GM19452 (cell line): ENCODE measurements at regions not wholly inside any gene's neighbourhood (a gene's known extent, or its start where the extent isn't known, plus 50 kb on each side); places are given as distances from the start of the nearest gene placed in this dataset.

Experiments
- ATAC-seq: cut with Tn5 transposase; IDR thresholded peaks from one replicate; pipeline ENCODE4 v1.9.1; 2021; ENCODE audit not compliant: unreplicated experiment

- no peak for ATAC-seq
These were observed 1958.7 kb upstream of the IGFBP7 start for GRCh38 chr4:59068722-59069418.

GRCh38 chr4:59086410-59086809 lies 1976.2 kb upstream of the IGFBP7 start:
- ATAC-seq = no peak

DNA sequence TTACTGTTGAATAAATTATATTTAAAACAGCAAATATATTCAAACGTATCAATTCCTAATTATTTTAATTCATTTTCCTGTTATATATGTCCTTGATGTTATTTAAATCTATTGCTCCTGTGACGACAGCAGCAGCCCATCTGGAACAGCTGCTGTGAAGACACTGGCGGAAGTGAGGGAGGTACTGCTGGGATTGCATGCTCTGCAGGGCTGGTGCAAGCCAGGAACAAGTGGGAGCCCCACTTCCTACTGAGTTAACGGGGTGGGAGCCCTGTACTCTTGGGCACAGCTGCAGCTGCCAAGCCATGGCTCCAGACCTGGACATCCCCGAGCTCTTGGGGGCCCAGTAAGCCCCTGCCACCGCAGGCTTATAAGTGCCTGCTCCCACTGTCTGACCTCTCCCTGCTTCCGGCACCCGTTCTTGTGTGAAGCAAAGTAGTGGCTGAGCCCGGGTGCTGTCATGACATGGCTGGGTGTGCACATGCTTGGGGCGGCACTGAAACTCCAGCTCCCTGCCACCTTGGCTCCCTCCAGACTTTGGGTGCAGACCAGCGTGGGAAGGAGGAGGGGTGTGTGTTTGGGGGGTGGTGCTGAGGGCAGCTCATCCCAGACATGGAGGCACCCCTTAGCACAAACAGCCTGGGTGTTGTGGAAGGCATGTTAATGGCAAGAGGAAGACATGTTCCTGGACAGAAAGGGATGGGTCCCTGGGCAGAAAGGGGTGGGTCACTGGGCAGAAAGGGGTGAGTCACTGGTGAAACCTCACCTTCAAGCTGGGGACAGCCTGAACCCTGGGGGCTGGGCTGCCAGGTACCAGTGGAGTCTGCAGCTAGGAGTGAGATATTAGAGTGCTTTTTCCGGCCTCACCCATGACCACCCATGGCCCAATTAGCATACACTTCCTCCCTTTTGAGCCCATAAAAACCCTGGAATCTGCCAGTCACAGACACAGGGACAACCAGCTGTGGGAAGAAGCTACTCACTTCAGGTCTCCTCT lies 1981.3 kb upstream of the IGFBP7 start:
- ATAC-seq = no peak

DNA sequence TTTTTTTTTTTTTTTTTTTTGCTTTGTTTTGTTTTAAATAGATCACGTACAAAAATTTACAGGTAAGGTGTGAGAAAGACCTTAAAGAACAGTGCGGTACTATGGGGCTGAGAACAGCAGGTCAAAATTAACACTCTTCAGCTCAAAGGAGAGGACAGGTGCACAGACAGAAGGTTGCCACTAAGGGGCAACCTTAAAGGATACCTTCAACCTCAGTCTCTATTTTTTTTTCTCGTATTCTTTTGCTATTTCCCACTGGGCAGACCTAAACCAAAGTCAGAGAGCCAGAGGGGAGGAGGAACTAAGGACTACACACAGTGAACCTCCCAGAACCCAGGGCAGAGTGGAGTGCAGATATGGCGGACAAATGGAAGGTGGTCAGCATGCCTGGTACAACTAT lies 1984.3 kb upstream of the IGFBP7 start:
- no peak for ATAC-seq

DNA sequence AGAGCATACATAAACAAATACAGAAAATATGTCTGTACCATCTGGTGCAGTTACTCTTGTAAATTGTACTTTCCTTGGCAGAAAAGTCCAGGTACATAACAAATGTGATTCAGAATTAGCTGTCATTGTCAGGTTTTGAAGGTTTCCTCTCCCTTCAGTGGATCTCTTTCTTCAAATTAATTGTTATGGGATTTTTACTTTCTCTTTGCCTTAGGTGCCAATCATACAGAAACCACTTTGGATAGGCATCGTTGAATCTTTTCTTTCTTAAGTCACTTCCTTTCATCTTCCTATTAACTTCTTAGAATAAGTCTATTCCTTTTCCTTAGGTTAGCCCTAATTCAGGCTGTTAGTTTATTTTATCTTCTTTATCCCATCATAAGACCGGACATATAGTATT lies 1992.1 kb upstream of the IGFBP7 start:
- no peak for ATAC-seq

DNA sequence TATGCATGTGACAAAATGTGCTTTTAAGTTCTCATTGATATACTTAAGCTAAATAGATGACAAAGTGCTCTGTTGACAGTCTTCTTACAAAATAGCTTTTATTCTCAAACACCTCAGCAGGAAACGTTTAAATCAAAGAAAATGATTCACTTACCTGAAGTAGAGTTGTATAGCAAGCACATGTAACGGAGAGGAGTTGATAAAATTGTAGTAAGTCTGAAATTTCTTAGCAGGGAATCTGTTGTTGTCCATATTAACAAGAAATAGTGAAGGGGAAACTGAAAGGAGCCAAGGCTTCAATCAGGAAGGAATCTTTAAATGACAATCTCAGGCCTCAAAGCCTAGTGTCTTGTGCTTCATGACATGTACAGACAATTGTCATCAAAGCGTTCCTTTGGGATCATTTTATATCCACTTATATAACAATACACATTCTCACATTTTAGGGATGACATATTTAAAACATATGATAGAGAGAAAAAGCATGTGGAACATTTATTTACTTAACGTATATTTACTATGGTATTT lies 2010.2 kb upstream of the IGFBP7 start:
- no peak for ATAC-seq

DNA sequence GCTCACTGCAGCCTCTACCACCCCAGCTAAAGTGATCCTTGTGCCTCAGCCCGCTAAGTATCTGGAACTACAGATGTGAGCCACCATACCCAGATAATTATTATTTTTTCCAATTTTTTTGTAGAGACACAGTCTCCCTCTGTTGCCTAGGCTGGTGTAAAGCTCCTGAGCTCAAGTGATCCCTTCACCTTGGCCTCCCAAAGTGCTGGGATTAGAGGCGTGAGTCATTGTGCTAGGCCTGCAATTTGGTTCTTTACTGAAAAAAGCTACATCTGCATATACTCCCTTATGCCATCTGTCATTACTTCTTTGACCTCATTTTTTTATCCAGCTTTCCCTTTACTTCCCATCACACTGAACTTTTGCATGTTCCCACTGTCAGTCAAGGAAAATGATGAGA lies 2012.4 kb upstream of the IGFBP7 start:
- no peak for ATAC-seq

DNA sequence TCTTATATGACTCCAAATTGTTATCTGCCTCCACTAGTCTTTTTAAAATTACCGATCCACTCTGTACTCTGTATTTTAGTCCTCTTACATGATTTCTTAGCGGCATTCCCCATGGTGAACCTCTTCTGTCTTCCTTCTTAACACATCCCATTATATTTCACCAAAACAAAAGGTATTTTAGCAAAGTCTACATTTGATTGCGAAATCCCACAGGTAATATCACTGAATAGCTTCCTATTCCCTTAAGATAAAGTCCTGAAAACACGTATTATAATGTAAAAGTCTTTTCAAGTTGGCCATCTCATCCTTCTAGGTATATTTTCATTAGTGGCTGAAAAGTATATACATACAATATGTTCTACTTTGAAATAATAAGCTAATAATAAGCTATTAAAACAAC lies 2016.0 kb upstream of the IGFBP7 start:
- no peak for ATAC-seq

DNA sequence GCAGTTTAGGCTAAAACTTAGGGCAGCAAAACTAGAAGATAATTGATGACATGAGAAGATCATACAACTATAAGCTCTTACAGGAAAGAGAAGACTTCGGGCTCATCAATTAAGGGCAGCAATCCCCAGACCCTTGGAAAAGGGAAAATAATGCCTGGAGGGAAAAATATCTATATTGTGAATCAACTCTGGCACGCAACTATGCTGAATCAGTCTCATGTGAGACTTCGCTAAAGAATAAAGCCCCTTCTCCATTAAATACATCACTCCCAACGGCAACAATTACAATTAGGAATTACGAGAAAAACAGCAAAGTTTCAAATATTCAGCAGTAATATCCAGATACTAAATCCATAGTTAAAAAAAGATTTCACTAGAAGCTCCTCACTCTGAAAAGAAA lies 2016.8 kb upstream of the IGFBP7 start:
- no peak for ATAC-seq

DNA sequence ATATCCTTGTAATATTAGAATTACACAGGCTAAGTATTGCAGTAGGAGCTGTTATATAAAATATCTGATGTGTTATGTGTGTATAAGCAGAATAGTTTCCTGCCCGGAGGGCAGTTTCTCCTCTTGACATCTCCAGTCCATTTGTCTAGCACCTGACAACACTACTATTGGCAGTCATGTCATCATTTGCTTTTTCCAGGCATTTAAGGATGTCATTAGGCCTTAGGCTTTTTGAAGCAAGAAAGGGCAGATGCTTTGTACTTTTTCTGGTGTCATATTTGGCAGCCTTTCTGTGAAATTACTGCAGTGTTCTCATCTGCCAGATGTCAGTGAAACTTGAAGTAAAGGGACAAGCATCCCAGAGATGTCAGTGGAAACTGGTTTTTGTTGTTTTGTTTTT lies 2017.6 kb upstream of the IGFBP7 start:
- ATAC-seq = no peak

GRCh38 chr4:59135248-59135985 lies 2025.2 kb upstream of the IGFBP7 start:
- no peak for ATAC-seq

DNA sequence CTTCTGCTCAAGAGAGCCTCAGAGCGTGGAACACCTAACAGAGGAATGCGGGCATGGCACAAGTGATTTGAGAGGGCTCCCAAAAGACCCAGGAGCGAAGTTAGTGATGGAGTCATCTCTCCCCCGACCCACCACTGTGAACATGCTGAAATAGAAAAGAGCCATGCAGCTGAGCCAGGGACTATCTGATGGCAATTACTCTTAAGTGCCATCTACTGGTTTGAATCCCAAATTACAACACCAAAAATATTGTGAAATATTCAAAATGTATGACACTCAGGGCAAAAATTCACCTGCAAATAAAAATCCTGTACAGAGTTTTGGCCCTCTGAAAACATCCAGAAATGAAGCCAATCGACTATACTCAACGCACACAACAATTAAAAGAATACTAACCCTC lies 2038.9 kb upstream of the ADGRL3 start:
- ATAC-seq = no peak

GRCh38 chr4:59175617-59176016 lies 2024.5 kb upstream of the ADGRL3 start:
- ATAC-seq = no peak

- no peak for ATAC-seq
These were observed 2020.8 kb upstream of the ADGRL3 start for GRCh38 chr4:59179372-59179771.

DNA sequence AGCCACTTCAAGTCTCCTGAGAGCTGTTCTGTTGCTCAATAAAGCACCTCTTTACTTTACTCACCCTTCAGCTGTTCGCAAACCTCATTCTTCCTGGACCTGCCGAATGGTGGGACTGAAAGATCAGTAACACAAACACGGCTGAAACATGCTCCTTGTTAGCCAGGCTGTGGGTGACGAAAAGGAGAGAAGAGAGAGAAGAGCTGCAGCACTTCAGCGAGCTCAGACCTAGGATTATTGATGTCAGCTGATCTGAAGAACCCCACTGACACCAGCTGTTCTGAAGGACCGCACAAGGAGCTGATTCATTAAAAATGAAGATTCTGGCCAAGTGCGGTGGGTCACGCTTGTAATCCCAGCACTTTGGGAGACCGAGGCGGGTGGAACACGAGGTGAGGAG lies 2020.0 kb upstream of the ADGRL3 start:
- ATAC-seq = no peak

- no peak for ATAC-seq
These were observed 2019.2 kb upstream of the ADGRL3 start for GRCh38 chr4:59180969-59181368.

GRCh38 chr4:59195839-59196238 lies 2004.3 kb upstream of the ADGRL3 start:
- no peak for ATAC-seq

DNA sequence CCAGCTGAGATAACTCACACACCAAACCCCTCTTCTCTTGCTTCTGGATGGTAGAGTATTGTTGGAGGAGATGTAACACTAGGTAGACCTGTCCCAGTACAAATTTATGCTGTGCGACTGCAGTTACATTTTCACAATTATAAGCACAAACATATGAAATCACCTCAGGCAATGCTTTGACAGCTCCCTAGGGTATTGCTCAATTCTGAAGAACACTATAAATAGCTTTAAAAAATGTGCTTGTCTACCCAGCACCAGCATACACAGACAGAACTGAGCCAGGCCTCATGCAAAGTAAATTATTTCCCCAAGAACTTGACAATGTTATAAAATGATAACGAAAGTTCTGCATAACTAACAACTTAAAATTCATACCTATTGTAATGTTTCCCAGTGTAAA lies 1999.1 kb upstream of the ADGRL3 start:
- ATAC-seq = no peak

- ATAC-seq = no peak
These were observed 1982.1 kb upstream of the ADGRL3 start for GRCh38 chr4:59217910-59218631.

GRCh38 chr4:59222221-59222620 lies 1977.9 kb upstream of the ADGRL3 start:
- no peak for ATAC-seq
